Lung (tissue), 11 donors: ENCODE measurements at regions not wholly inside any gene's neighbourhood (a gene's known extent, or its start where the extent isn't known, plus 50 kb on each side); places are given as distances from the start of the nearest gene placed in this dataset.

Source experiments
- ATAC-seq: fragments of 200-7000 bp; cut with Tn5 transposase; one replicate; pipeline ENCODE4 v1.9.1; 2020; ENCODE audit warnings: moderate number of reproducible peaks; ENCODE audit not compliant: insufficient read depth, low FRiP score
- DNase-seq, 3 donors: peaks; one replicate each; pipeline ENCODE4 v3.0.0-alpha.2; 2013 to 2017
- H3K27ac ChIP-seq, 2 donors: one replicate each; pipeline ENCODE4 v1.5.1; 2013; ENCODE audit warnings: mild to moderate bottlenecking in 2 of 2, moderate library complexity in 2 of 2, control low read depth in 1 of 2, inconsistent platforms in 1 of 2, low read depth in 1 of 2, low read length in 1 of 2
- H3K27me3 ChIP-seq, 3 donors: one replicate each; pipeline ENCODE4 v1.5.1; 2013; ENCODE audit warnings: low read length in 2 of 3; ENCODE audit not compliant: control insufficient read depth in 3 of 3, insufficient read depth in 3 of 3
- H3K36me3 ChIP-seq, 4 donors: one replicate each; pipeline ENCODE4 v1.5.1; 2013; ENCODE audit warnings: low read length in 4 of 4, mild to moderate bottlenecking in 1 of 4, moderate library complexity in 1 of 4; ENCODE audit not compliant: control insufficient read depth in 4 of 4, insufficient read depth in 4 of 4
- H3K4me1 ChIP-seq, 5 donors: one replicate each; pipeline ENCODE4 v1.5.1; 2013; ENCODE audit warnings: low read length in 5 of 5, mild to moderate bottlenecking in 2 of 5, moderate library complexity in 1 of 5; ENCODE audit not compliant: control insufficient read depth in 5 of 5, insufficient read depth in 5 of 5
- H3K4me3 ChIP-seq: one replicate; pipeline ENCODE4 v1.5.1; 2013; ENCODE audit warnings: mild to moderate bottlenecking, control low read depth, moderate library complexity
- H3K9ac ChIP-seq, 2 donors: one replicate each; pipeline ENCODE4 v1.5.1; 2013; ENCODE audit warnings: low read length in 2 of 2, control low read depth in 1 of 2; ENCODE audit not compliant: insufficient read depth in 1 of 2
- H3K9me3 ChIP-seq, 4 donors: one replicate each; pipeline ENCODE4 v1.5.1; 2013; ENCODE audit warnings: low read length in 3 of 4, mild to moderate bottlenecking in 1 of 4, moderate library complexity in 1 of 4; ENCODE audit not compliant: control insufficient read depth in 4 of 4, insufficient read depth in 3 of 4
- CTCF ChIP-seq: IDR thresholded peaks from 2 replicates; pipeline ENCODE4 v1.5.1; 2012; ENCODE audit warnings: mild to moderate bottlenecking; ENCODE audit errors: control extremely low read depth, extremely low read depth
- WGBS, 2 donors: extraction: QIAGEN DNeasy Blood & Tissue Kit; methylation state at CpG; one replicate each; pipeline ENCODE4 v1.1.7; 2013; 5-methylcytosine and 5-hydroxymethylcytosine counted together
- donor health status: control.
- donor health status: control.
- donor health status: Bipolar disorder and iron deficiency.
- donor health status: healthy.
- donor health status: DM: yes; HTN: yes; CAD: no.

- Histone ChIP-seq H3K9me3 (no peaks in the 10 kb centered on the region), H3K4me3 (no peak overlapping the region), H3K4me1 (no peaks in the 10 kb centered on the region), H3K36me3 (no peaks in the 10 kb centered on the region), H3K27ac (no peak overlapping the region), H3K27me3 (peaks cover 0 to 18% (median 8%) of the 10 kb centered on the region in 3 donors), H3K9ac (no peak overlapping the region)
- ATAC-seq = no peak
- DNase-seq = no peak
- TF ChIP-seq CTCF = no peak
- 77 to 85% methylated on average over 5 of the region's 5 CpGs for WGBS, 2 donors
Observed at GRCh38 chrX:115702982-115703381, 142.0 kb downstream of the PLS3 start.

- H3K4me3 ChIP-seq = no peak overlapping the region
Observed at GRCh38 chrX:115709039-115709438, 148.1 kb downstream of the PLS3 start.

GRCh38 chrX:115712484-115712883, 151.5 kb downstream of the PLS3 start:
- Histone ChIP-seq H3K4me3 (no peak overlapping the region), H3K9ac (no peak overlapping the region), H3K27me3 (peaks cover 0 to 47% (median 40%) of the 10 kb centered on the region in 3 donors), H3K9me3 (no peaks in the 10 kb centered on the region), H3K27ac (no peak overlapping the region), H3K4me1 (no peaks in the 10 kb centered on the region), H3K36me3 (no peaks in the 10 kb centered on the region)
- 72 to 79% methylated on average over 1 of the region's 1 CpG for WGBS, 2 donors
- ATAC-seq = no peak
- DNase-seq = no peak
- TF ChIP-seq CTCF = no peak

More at GRCh38 chrX:115709039-115709438, 148.1 kb downstream of the PLS3 start:
- DNase-seq = no peak
- TF ChIP-seq CTCF = no peak
- no peaks in the 10 kb centered on the region for H3K36me3 ChIP-seq
- H3K27me3 ChIP-seq = peaks cover 0 to 43% (median 36%) of the 10 kb centered on the region in 3 donors
- H3K9me3 ChIP-seq = no peaks in the 10 kb centered on the region
- no peak overlapping the region for H3K27ac ChIP-seq
- H3K4me1 ChIP-seq = no peaks in the 10 kb centered on the region
- no peak overlapping the region for H3K9ac ChIP-seq
- no peak for ATAC-seq

GRCh38 chrX:115713460-115713859, 152.5 kb downstream of the PLS3 start:
- ATAC-seq = no peak
- Histone ChIP-seq H3K4me3 (no peak overlapping the region), H3K9me3 (no peaks in the 10 kb centered on the region), H3K9ac (no peak overlapping the region), H3K27ac (no peak overlapping the region), H3K27me3 (peaks cover 0 to 41% (median 36%) of the 10 kb centered on the region in 3 donors), H3K4me1 (no peaks in the 10 kb centered on the region), H3K36me3 (no peaks in the 10 kb centered on the region)
- TF ChIP-seq CTCF = no peak
- 51 to 80% methylated on average over 1 of the region's 1 CpG for WGBS, 2 donors
- DNase-seq = no peak
